ENCODE measurements at regions not wholly inside any gene's neighbourhood (a gene's known extent, or its start where the extent isn't known, plus 50 kb on each side); places are given as distances from the start of the nearest gene placed in this dataset.

DNA sequence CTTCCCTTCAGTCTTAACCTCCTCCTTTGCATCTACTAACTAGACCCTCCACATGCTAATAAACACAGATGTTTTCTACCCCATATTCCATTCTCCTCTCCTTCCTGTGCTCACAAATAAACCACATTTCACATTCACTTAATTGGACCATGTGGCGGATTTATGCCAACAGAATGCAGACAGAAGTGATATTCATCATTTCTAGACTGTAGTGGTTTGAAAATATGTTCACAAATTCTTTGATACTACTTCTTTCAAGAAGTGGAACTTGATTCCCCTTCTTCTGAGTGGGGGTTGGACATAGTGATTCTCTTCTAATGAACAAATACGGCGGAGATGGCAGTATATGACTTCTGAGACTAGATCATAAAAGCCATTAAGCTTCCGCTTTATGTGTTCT lies 73.5 kb upstream of the SPTBN1 start:
- TF ChIP-seq POLR2A (IDR thresholded peaks at IDR 0.05; ENCODE audit: low read depth, low read length) = no peak
- no peak for FAIRE-seq
- DNase-seq (ENCODE audit: insufficient read length, low spot score) = no peak

DNA sequence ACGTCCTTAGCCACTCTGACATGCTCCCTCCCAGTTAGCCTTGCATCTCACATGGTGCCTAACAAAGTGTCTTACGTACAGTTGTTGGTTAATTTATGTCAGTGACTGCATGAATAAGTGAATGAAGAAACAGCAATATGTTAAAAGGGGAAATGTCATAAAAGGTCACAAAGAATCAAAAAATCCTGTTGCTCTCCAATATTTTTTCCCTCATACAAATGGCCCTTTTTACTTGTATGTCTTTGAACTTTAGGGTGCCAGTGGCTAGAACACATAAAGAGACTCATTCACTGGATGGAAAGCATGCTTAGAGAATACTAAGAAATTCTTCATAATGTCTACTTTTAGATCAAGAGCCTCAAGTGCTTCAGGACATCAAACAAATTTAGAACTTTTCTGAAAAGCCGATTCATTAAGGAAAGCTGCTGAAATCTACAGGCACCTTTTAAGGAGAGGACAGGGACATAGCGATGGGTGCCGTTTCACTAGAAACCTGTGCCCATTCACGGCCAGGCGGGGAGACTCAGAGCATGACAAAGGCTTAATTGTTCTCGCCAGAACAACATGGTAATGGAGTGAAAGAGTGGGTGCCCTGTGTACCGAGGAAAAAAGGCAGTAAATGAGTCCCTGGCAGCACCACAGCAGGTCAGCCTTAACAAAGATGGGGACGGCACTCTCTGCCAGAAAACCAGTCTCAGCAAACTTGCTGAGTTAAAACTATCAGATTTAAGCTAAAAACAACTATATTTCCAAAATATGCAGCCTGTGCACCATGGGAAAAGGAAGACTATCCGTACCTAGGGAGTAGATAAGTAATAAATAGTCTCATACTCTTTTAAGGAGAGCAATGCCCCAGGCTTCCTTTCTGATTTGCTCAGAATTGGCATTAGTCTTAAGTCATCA lies 71.6 kb upstream of the SPTBN1 start:
- FAIRE-seq (no peak), DNase-seq (ENCODE audit: insufficient read length, low spot score) (no peak)
- no peak for TF ChIP-seq POLR2A (IDR thresholded peaks at IDR 0.05; ENCODE audit: low read depth, low read length)

DNA sequence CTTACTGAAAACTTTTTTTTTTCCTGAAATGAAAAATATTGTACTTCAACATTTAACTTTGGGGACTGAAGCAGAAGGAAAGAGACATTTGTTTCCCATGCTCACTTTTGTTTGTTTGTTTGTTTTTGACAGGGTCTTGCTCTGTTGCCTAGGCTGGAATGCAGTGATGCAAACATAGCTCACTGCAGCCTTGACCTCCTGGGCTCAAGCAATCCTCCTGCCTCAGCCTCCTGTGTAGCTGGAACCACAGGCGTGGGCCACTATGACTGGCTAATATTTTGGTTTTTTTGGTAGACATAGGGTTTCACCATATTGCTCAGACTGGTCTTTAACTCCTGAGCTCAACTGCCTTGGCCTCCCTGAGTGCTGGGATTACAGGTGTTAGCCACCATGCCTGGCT lies 70.9 kb upstream of the SPTBN1 start:
- TF ChIP-seq POLR2A (IDR thresholded peaks at IDR 0.05; ENCODE audit: low read depth, low read length) = no peak
- DNase-seq (ENCODE audit: insufficient read length, low spot score) (no peak), FAIRE-seq (no peak)

DNA sequence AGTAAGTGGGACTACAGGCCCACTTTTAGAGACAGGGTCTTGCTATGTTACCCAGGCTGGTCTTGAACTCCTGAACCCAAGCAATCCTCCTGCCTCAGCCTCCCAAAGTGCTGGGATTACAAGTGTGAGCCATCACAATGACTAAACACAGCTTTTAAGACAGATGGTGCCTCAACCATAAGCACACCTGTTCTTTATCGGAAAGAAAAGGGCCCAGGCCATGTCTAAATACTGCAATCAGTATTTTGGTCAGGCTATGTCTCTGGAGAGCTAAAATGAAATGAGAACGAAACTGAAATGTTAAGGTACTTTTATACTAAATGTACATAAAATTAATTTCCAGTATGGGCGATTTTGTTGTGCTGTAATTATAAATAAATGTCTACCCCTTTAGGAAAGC lies 69.5 kb upstream of the SPTBN1 start:
- no peak for TF ChIP-seq POLR2A (IDR thresholded peaks at IDR 0.05; ENCODE audit: low read depth, low read length)
- no peak for FAIRE-seq

DNA sequence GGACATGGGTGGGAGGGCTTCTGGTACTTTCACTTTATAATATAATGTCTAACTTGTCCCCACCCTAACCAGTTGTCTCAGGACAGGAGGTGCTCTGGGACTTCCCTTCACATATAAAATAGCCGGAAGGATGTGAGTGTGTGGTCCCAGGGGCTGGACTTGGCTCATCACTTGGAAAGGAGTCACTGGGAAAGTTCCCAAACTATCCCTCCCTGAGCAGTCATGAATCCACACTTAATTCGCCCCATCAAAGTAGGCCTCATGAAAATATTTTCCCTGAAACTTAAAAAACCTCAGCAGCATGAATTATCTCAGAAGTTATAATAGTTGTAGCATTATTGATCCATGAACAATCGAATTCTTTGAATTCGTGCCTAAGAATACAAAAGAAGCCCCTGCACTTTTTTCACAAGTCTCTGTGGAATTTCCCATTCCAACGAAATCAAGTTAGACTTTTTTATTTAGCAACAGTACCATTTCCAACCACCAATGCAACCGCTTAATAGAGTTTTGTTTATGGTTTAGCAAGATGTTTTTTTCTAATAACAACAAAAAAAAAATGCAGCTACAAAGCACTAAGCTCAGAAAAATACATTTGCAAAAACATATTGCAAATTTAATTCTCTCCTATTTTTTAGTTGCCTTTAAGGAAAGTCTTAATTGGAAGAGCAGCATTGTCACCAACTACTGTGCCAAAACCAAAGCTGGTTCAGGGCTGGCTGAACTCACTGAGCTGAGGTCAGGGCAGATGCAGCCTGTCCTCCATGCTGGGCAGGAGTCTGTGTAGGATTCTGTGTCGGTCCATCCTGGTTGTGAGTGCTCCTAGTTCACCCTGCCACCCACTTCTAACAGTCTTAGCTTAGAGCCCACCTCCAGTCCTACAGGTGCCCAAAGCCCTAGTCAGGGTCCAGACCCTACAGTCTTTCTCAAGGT lies 68.8 kb upstream of the SPTBN1 start:
- TF ChIP-seq POLR2A (IDR thresholded peaks at IDR 0.05; ENCODE audit: low read depth, low read length) = no peak
- no peak for DNase-seq (ENCODE audit: insufficient read length, low spot score)
- no peak for FAIRE-seq

More for the DNA sequence above, 69.5 kb upstream of the SPTBN1 start:
- no peak for DNase-seq (ENCODE audit: insufficient read length, low spot score)

DNA sequence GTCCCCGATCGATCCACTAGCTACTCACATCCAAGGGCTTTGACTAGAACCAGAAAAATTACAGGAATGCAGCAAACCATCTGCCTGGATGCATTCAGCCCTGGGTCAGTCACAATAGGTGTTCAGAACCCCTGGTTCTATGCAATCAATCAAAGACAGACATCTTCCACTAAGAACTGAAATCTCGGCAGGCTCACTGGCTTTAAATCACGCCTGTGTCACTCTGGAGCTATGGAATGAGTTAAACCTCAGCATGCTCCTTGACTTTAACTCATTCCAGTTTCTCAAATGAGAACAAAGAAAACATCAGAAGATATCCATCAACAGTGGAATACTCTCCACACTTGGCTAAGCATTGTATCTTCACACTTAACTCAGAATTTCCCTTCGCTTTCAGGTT lies 68.1 kb upstream of the SPTBN1 start:
- DNase-seq (ENCODE audit: insufficient read length, low spot score) (no peak), FAIRE-seq (no peak)
- TF ChIP-seq POLR2A (IDR thresholded peaks at IDR 0.05; ENCODE audit: low read depth, low read length) = no peak

DNA sequence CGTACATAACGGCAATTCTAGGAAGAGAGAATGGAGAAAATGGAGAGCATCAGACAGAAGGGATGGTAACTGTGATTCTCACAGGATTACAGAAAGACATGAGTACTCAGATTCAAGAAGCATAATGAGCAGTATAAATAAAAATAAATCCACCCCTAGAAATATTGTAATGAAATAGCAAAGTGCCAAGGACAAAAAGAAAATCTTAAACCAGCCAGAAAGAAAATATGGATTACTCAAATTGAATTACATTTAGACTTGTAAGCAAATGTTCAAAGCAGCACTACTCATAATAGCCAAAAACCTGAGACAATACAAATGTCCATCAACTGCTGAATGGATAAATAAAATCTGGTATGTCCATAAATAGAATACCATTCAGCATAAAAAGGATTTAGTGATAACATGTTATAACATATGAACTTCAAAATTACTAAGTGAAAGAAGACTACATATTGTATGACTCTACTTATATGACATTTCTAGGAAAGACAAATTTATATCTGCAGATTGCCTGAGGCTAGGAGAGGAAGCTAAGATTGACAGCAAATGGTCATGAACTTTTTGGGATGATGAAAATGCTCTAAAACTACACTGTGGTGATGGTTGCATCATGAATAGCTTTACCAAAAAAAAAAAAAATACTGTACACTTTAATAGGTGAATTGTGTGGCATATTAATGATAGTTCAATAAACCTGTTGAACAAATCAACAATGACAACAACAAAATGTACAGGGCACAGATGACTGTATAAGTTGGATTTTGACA lies 63.4 kb upstream of the SPTBN1 start:
- FAIRE-seq (no peak), DNase-seq (ENCODE audit: insufficient read length, low spot score) (no peak)
- no peak for TF ChIP-seq POLR2A (IDR thresholded peaks at IDR 0.05; ENCODE audit: low read depth, low read length)

DNA sequence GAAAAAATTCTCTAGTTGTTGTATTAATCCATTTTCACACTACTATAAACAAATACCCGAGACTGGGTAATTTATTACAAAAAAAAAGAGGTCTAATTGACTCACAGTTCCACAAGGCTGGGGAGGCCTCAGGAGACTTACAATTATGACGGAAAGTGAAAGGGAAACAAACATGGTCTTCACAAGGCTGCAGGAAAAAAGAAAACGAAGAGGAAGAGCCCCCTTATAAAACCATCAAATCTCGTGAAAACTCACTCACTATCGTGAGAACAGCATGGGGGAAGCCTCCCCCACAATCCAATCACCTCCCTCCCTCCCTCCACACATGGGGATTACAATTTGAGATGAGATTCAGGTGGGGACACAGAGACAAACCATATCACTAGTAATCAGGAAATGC lies 61.7 kb upstream of the SPTBN1 start:
- no peak for FAIRE-seq
- no peak for DNase-seq (ENCODE audit: insufficient read length, low spot score)
- TF ChIP-seq POLR2A (IDR thresholded peaks at IDR 0.05; ENCODE audit: low read depth, low read length) = no peak

DNA sequence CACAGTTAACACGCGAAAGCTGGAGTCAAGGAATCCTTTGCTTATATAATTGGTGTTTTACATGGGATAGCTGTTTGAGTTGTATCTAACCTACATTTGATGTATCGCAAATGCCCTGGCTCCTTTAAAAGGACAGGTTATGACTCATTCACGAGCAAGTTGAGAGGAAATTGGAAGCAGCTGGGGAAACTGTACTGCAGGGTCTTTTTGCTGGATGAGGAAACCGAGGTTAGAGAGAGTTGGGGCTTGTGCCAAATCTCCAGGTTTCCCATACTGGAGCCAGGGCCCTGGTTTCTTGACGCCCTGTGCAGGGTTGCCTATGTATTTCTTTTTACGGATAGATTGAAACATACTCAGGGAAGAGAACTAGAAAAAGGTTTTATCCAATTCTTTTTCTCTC lies 60.0 kb upstream of the SPTBN1 start:
- no peak for TF ChIP-seq POLR2A (IDR thresholded peaks at IDR 0.05; ENCODE audit: low read depth, low read length)
- peak; percentile 75 for FAIRE-seq
- DNase-seq (ENCODE audit: insufficient read length, low spot score) = peak; percentile 7

DNA sequence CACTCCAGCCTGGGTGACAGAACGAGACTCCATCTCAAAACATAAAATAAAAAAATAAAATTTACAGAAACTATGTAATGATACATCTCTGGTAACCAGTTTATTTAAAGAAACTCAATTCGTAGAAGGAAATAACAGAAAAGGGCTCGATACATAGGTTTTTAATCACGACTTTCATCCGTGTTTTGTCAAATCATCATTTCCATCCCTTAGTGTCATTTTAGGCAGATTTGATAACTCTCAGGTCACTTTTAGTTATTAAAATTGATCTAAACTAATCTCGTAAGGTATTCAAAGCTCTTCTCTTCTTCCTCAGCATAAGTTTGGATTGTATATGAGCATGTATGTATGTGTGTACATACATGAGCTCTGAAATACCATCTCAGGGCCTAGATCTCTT lies 59.3 kb upstream of the SPTBN1 start:
- TF ChIP-seq POLR2A (IDR thresholded peaks at IDR 0.05; ENCODE audit: low read depth, low read length) = no peak
- FAIRE-seq (no peak), DNase-seq (ENCODE audit: insufficient read length, low spot score) (no peak)

DNA sequence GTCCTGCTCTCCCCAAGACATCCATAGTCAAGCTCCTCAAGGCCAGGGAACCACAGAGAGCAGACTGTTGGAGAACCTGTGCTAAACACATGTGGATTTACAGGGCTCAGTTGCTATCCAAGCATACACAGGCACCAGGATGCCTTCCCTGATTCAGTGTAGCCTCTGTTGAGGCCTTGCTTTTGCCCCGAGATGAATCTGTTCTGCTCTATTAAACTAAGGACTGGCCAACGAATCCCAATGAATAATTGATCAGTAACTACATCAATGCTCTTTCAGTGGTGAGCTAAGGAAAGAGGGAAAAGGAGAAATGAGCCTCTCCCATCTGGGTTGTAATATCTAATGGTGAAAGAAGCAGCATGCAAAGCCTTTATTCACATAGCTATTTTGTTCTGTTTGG lies 58.7 kb upstream of the SPTBN1 start:
- no peak for TF ChIP-seq POLR2A (IDR thresholded peaks at IDR 0.05; ENCODE audit: low read depth, low read length)
- FAIRE-seq (no peak), DNase-seq (ENCODE audit: insufficient read length, low spot score) (no peak)

DNA sequence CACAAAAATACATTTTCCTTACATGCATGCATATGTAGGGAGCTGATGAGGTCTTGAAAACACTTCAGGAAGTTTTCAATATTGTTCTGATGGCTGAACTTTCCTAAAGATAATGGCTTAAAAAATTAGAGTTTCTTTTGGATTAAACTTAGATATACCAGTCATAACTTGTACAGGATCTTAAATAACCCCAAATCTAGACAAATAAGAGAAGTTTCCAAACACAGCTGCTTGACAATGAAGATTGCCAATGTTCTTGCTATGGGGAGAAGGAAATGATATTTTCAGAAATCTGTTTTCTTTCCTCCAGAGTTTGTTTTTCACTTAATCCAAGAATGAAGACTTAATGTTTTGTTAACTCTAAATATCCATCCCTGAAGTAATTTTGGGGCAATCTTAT lies 54.6 kb upstream of the SPTBN1 start:
- DNase-seq (ENCODE audit: insufficient read length, low spot score) = no peak
- TF ChIP-seq POLR2A (IDR thresholded peaks at IDR 0.05; ENCODE audit: low read depth, low read length) = no peak
- no peak for FAIRE-seq

DNA sequence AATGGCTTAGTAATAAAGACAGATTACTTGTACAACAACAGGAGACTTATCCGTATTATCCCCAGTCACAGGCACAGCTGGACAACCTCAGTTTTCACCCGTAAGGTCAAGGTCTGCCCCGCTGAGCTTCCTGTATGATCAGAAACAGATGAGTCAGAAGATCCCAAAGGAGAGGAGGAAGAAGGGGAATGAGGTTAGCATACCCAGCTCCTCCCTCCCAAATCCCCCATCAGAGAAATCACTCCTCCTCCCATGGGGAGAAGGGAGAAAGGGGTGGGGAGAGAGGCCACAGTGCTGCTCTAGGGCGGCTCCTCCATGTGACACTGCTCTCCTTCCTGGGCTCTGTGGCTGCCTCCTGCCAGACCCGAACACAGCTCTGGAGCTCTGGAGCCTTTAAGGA lies 53.8 kb upstream of the SPTBN1 start:
- FAIRE-seq (peak; percentile 99), DNase-seq (ENCODE audit: insufficient read length, low spot score) (peak; percentile 51)
- no peak for TF ChIP-seq POLR2A (IDR thresholded peaks at IDR 0.05; ENCODE audit: low read depth, low read length)
